GM23338 (cell line): ENCODE measurements at regions not wholly inside any gene's neighbourhood (a gene's known extent, or its start where the extent isn't known, plus 50 kb on each side); places are given as distances from the start of the nearest gene placed in this dataset.
A peak's percentile ranks its signal among the peaks of the same experiment; 100 is the strongest.

ENCODE experiments used
- ATAC-seq: fragments of 200-7000 bp; cut with Tn5 transposase; 3 replicates; pipeline ENCODE4 v1.9.1; 2020
- DNase-seq: peaks from one replicate; pipeline ENCODE4 v3.0.0-alpha.2; 2015; ENCODE audit warnings: low spot score
- H2AFZ ChIP-seq: fragments of 200-600 bp; sonication (generic); 2 replicates; pipeline ENCODE4 v1.8.0; 2016; ENCODE audit warnings: antibody characterized with exemption, mild to moderate bottlenecking, moderate library complexity
- H3F3A ChIP-seq: fragments of 200-600 bp; sonication (generic); replicated peaks from 2 replicates; pipeline ENCODE4 v1.8.0; 2017; ENCODE audit warnings: antibody characterized with exemption, mixed run types, low read depth
- H3K27ac ChIP-seq: fragments of 200-600 bp; sonication (generic); 2 replicates; pipeline ENCODE4 v1.6.1; 2016; ENCODE audit warnings: low read depth
- H3K27me3 ChIP-seq: fragments of 200-600 bp; sonication (generic); 2 replicates; pipeline ENCODE4 v1.8.0; 2016; ENCODE audit warnings: mild to moderate bottlenecking, mixed run types, moderate library complexity; ENCODE audit not compliant: insufficient read depth
- H3K36me3 ChIP-seq: fragments of 200-600 bp; sonication (generic); 2 replicates; pipeline ENCODE4 v1.8.0; 2016; ENCODE audit warnings: mild to moderate bottlenecking; ENCODE audit not compliant: insufficient read depth
- H3K4me1 ChIP-seq: fragments of 200-600 bp; sonication (generic); 2 replicates; pipeline ENCODE4 v1.8.0; 2016; ENCODE audit warnings: mild to moderate bottlenecking, moderate library complexity; ENCODE audit not compliant: insufficient read depth
- H3K4me2 ChIP-seq: fragments of 200-600 bp; sonication (generic); 2 replicates; pipeline ENCODE4 v1.7.1; 2017; ENCODE audit warnings: mixed run types
- H3K4me3 ChIP-seq: fragments of 200-600 bp; sonication (generic); 2 replicates; pipeline ENCODE4 v1.6.1; 2016; ENCODE audit warnings: mixed run types
- H3K79me2 ChIP-seq: fragments of 200-600 bp; sonication (generic); replicated peaks from 2 replicates; pipeline ENCODE4 v1.8.0; 2017; ENCODE audit warnings: mild to moderate bottlenecking; ENCODE audit not compliant: insufficient read depth
- H3K9me2 ChIP-seq: fragments of 200-600 bp; sonication (generic); 2 replicates; pipeline ENCODE4 v1.8.0; 2017; ENCODE audit not compliant: insufficient read depth
- H4K20me1 ChIP-seq: fragments of 200-600 bp; sonication (generic); replicated peaks from 2 replicates; pipeline ENCODE4 v1.8.0; 2017; ENCODE audit warnings: mild to moderate bottlenecking; ENCODE audit not compliant: insufficient read depth
- H3K27ac Mint-ChIP-seq: 2 replicates; pipeline ENCODE4 v1.8.0; 2020; ENCODE audit warnings: inconsistent platforms, mild to moderate bottlenecking, moderate library complexity, mixed read lengths
- H3K27me3 Mint-ChIP-seq: 3 replicates; pipeline ENCODE4 v1.8.0; 2022; ENCODE audit warnings: low read depth, mild to moderate bottlenecking, moderate library complexity, mixed read lengths, inconsistent platforms; ENCODE audit not compliant: insufficient read depth, poor library complexity
- H3K36me3 Mint-ChIP-seq: 3 replicates; pipeline ENCODE4 v1.8.0; 2021; ENCODE audit warnings: low read depth, mild to moderate bottlenecking, inconsistent platforms, moderate library complexity, mixed read lengths
- H3K4me1 Mint-ChIP-seq: 3 replicates; pipeline ENCODE4 v1.8.0; 2020; ENCODE audit warnings: mild to moderate bottlenecking, inconsistent platforms, mixed read lengths
- H3K4me3 Mint-ChIP-seq: 3 replicates; pipeline ENCODE4 v1.8.0; 2021; ENCODE audit warnings: moderate library complexity, mild to moderate bottlenecking, inconsistent platforms, mixed read lengths
- H3K9me3 Mint-ChIP-seq: 3 replicates; pipeline ENCODE4 v1.8.0; 2020; ENCODE audit warnings: moderate library complexity, mild to moderate bottlenecking, inconsistent platforms, mixed read lengths
- CREB1 ChIP-seq: fragments of 250-450 bp; sonication (Bioruptor Pico); IDR thresholded peaks from 2 replicates; pipeline ENCODE4 v1.5.0; 2020; ENCODE audit warnings: low read depth, mild to moderate bottlenecking, moderate library complexity
- EZH2 ChIP-seq: fragments of 200-600 bp; sonication (generic); IDR thresholded peaks from one replicate; pipeline ENCODE4 v1.8.0; 2017; ENCODE audit warnings: antibody characterized with exemption, mild to moderate bottlenecking, low read depth; ENCODE audit not compliant: unreplicated experiment
- EZH2phosphoT487 ChIP-seq: fragments of 200-600 bp; sonication (generic); IDR thresholded peaks from one replicate; pipeline ENCODE4 v1.8.1; 2018; ENCODE audit warnings: antibody characterized with exemption; ENCODE audit not compliant: unreplicated experiment
- JUNB ChIP-seq: IDR thresholded peaks from one replicate; pipeline ENCODE4 v1.6.1; 2016; ENCODE audit warnings: antibody characterized with exemption; ENCODE audit not compliant: unreplicated experiment
- POLR2AphosphoS5 ChIP-seq: IDR thresholded peaks from 2 replicates; pipeline ENCODE4 v1.6.1; 2016; ENCODE audit warnings: antibody characterized with exemption, low read depth
- STAT1 ChIP-seq: IDR thresholded peaks from one replicate; pipeline ENCODE4 v1.6.1; 2016; ENCODE audit warnings: antibody characterized with exemption; ENCODE audit not compliant: unreplicated experiment
- ZNF114 ChIP-seq: fragments of 250-450 bp; sonication (Bioruptor Pico); IDR thresholded peaks from 2 replicates; pipeline ENCODE4 v1.5.0; 2020; ENCODE audit warnings: mild to moderate bottlenecking, moderate library complexity
- ZNF331 ChIP-seq: fragments of 250-450 bp; sonication (Bioruptor Pico); IDR thresholded peaks from 2 replicates; pipeline ENCODE4 v1.5.0; 2020; ENCODE audit warnings: low read depth, mild to moderate bottlenecking, moderate library complexity
- TF ChIP-seq, protein P1 (sequence below): IDR thresholded peaks from one replicate; pipeline ENCODE4 v1.6.1; 2018; ENCODE audit warnings: antibody characterized with exemption; ENCODE audit not compliant: unreplicated experiment
- TF ChIP-seq, protein P2 (sequence below): IDR thresholded peaks from 2 replicates; pipeline ENCODE4 v1.6.1; 2016; ENCODE audit warnings: antibody characterized with exemption
- TF ChIP-seq, protein P3 (sequence below), 2 experiments: fragments of 200-600 bp in 1 of 2; sonication (generic) in 1 of 2; conservative IDR thresholded peaks; 2 replicates each; pipeline versions ENCODE4 v1.5.1 to v1.6.1; 2016 to 2017; ENCODE audit warnings: antibody characterized with exemption in 2 of 2, low read depth in 2 of 2, mild to moderate bottlenecking in 2 of 2, moderate library complexity in 1 of 2

GRCh38 chr1:60374537-60374936 lies 301.0 kb upstream of the C1orf87 start (continued):
- TF ChIP-seq ZNF114 (CRISPR knock-in tag) (no peak), EZH2 (no peak), POLR2AphosphoS5 (no peak)
- TF ChIP-seq, protein P1, sequence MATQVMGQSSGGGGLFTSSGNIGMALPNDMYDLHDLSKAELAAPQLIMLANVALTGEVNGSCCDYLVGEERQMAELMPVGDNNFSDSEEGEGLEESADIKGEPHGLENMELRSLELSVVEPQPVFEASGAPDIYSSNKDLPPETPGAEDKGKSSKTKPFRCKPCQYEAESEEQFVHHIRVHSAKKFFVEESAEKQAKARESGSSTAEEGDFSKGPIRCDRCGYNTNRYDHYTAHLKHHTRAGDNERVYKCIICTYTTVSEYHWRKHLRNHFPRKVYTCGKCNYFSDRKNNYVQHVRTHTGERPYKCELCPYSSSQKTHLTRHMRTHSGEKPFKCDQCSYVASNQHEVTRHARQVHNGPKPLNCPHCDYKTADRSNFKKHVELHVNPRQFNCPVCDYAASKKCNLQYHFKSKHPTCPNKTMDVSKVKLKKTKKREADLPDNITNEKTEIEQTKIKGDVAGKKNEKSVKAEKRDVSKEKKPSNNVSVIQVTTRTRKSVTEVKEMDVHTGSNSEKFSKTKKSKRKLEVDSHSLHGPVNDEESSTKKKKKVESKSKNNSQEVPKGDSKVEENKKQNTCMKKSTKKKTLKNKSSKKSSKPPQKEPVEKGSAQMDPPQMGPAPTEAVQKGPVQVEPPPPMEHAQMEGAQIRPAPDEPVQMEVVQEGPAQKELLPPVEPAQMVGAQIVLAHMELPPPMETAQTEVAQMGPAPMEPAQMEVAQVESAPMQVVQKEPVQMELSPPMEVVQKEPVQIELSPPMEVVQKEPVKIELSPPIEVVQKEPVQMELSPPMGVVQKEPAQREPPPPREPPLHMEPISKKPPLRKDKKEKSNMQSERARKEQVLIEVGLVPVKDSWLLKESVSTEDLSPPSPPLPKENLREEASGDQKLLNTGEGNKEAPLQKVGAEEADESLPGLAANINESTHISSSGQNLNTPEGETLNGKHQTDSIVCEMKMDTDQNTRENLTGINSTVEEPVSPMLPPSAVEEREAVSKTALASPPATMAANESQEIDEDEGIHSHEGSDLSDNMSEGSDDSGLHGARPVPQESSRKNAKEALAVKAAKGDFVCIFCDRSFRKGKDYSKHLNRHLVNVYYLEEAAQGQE = no peak

DNA sequence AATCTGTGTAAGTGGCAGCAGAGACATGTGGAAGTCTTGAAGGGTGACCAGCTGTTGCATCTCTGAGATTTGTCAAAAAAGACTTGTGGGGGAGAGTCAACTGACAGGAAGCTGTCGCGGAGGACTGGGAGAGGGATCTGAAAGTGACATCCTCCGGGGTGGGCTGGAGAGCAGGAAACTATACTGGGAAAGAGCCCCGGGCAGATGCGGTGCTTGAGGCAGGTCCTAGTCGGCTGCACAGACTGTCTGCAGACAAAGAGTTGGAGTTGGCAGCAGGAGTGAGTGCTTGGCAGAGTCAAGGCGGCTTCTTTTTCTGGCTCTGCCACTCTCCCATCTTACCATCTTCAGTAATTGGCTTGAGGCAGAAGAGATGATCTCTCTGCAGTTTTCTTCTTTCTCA lies 294.0 kb upstream of the C1orf87 start:
- H3K4me1 Mint-ChIP-seq = no peaks in the 10 kb centered on the region
- no peaks in the 10 kb centered on the region for H3K79me2 ChIP-seq
- peak; percentile 72 for ATAC-seq
- TF ChIP-seq, protein P2, sequence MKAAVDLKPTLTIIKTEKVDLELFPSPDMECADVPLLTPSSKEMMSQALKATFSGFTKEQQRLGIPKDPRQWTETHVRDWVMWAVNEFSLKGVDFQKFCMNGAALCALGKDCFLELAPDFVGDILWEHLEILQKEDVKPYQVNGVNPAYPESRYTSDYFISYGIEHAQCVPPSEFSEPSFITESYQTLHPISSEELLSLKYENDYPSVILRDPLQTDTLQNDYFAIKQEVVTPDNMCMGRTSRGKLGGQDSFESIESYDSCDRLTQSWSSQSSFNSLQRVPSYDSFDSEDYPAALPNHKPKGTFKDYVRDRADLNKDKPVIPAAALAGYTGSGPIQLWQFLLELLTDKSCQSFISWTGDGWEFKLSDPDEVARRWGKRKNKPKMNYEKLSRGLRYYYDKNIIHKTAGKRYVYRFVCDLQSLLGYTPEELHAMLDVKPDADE = no peak
- no peak for TF ChIP-seq CREB1 (CRISPR knock-in tag)
- no peak for TF ChIP-seq EZH2phosphoT487
- no peak for TF ChIP-seq ZNF331 (CRISPR knock-in tag)
- TF ChIP-seq JUNB = no peak
- TF ChIP-seq, protein P1 = no peak
- TF ChIP-seq, protein P3, sequence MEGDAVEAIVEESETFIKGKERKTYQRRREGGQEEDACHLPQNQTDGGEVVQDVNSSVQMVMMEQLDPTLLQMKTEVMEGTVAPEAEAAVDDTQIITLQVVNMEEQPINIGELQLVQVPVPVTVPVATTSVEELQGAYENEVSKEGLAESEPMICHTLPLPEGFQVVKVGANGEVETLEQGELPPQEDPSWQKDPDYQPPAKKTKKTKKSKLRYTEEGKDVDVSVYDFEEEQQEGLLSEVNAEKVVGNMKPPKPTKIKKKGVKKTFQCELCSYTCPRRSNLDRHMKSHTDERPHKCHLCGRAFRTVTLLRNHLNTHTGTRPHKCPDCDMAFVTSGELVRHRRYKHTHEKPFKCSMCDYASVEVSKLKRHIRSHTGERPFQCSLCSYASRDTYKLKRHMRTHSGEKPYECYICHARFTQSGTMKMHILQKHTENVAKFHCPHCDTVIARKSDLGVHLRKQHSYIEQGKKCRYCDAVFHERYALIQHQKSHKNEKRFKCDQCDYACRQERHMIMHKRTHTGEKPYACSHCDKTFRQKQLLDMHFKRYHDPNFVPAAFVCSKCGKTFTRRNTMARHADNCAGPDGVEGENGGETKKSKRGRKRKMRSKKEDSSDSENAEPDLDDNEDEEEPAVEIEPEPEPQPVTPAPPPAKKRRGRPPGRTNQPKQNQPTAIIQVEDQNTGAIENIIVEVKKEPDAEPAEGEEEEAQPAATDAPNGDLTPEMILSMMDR (conservative IDR thresholded peaks at IDR 0.05; ENCODE audit: low read depth in 2 of 2) = no peak
- no peak for TF ChIP-seq STAT1
- no peak for TF ChIP-seq POLR2AphosphoS5
- no peak for TF ChIP-seq ZNF114 (CRISPR knock-in tag)
- TF ChIP-seq EZH2 = no peak

More for the DNA sequence above, 294.0 kb upstream of the C1orf87 start:
- Histone ChIP-seq H3K4me3 (no peak overlapping the region), H3F3A (no peaks in the 10 kb centered on the region), H3K36me3 (no peaks in the 10 kb centered on the region), H3K4me1 (no peaks in the 10 kb centered on the region), H3K27ac (no peak overlapping the region), H3K4me2 (no peak overlapping the region), H2AFZ (peak overlapping the region; percentile 63; the same call in 1 of the 2 replicates), H3K27me3 (no peaks in the 10 kb centered on the region), H4K20me1 (no peaks in the 10 kb centered on the region), H3K9me2 (no peaks in the 10 kb centered on the region)
- H3K4me3 Mint-ChIP-seq = no peak overlapping the region
- no peak overlapping the region for H3K27ac Mint-ChIP-seq
- no peaks in the 10 kb centered on the region for H3K27me3 Mint-ChIP-seq
- DNase-seq = peak; percentile 32
- peaks cover 7% of the 10 kb centered on the region; the same call in 1 of the 3 replicates for H3K36me3 Mint-ChIP-seq
- peaks cover 12% of the 10 kb centered on the region for H3K9me3 Mint-ChIP-seq
